HUDEP-2 (cell line): ENCODE measurements at regions not wholly inside any gene's neighbourhood (a gene's known extent, or its start where the extent isn't known, plus 50 kb on each side); places are given as distances from the start of the nearest gene placed in this dataset.

Experiments
- DNase-seq, 76 experiments: peaks; one replicate each; lab custom pipeline; 2025; ENCODE audit not compliant: unreplicated experiment in 76 of 76; lab: John Stamatoyannopoulos, UW

DNA sequence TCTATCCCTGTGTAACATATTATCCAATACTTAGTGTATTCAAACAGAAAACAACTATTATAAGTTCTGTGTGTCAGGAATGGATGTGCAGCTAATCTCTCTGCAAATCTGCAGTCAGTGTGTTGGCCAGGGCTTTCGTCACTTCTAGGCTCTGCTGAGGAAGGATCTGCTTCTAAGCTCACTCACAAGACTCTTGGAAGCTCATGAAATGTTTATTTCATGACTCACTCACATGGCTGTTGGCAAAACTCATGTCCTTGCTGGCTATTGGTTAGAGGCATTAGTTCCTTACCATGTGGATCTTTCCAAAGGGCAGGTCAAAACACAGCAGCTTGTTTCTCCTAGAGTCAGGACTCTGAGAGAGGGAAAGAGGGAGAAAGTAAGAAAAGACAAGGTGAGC is 367.4 kb upstream of the SMARCA2 start:
- no peak for DNase-seq

GRCh38 chr9:1653282-1653681 is 361.9 kb upstream of the SMARCA2 start:
- DNase-seq, result no peak

- DNase-seq, result no peak
These were observed 356.3 kb upstream of the SMARCA2 start for GRCh38 chr9:1658661-1659362.

GRCh38 chr9:1659363-1659690 is 355.8 kb upstream of the SMARCA2 start:
- no peak for DNase-seq

- DNase-seq, result no peak
These were observed 346.7 kb upstream of the SMARCA2 start for GRCh38 chr9:1668441-1668840.

GRCh38 chr9:1673300-1673699 is 341.8 kb upstream of the SMARCA2 start:
- no peak for DNase-seq

- no peak for DNase-seq
These were observed 338.4 kb upstream of the SMARCA2 start for GRCh38 chr9:1676771-1677170.

DNA sequence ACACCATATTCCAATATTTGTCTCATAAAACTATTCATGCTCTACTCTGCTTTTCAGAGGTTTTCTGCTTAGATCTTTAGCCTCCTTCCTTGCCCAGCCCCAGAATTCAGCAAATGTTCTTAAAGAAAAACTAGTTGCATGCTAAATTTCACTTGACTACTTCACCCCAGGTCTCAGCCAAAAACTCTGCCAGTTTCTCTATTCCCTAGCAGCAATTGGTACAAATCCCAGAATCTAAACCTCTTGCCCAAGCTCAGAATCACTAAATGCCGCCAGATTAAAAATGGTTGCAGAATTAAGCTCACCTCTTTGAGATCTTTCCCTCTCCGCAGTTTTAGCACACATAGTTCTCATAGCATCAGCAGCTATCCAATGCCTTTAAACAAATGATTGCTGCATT is 331.2 kb upstream of the SMARCA2 start:
- DNase-seq, result no peak

DNA sequence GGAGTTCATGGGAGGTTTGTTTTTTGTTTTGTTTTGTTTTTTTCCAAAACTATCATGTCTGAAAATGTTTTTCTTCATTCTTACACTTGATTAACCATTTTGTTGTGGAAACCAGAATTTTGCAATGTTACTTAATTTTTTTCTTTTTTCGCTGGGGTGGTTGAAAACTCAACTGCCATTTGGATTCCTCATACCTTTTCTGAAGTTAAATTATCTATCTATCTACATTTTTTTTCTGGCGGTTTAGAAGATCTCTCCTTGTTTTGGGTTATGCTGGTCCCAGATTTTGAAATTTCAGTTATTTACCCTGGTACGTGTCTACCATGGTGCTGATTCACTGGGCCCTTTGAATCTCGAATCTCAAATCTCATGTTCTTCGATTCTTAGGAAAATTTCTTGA is 316.2 kb upstream of the SMARCA2 start:
- DNase-seq, result no peak

DNA sequence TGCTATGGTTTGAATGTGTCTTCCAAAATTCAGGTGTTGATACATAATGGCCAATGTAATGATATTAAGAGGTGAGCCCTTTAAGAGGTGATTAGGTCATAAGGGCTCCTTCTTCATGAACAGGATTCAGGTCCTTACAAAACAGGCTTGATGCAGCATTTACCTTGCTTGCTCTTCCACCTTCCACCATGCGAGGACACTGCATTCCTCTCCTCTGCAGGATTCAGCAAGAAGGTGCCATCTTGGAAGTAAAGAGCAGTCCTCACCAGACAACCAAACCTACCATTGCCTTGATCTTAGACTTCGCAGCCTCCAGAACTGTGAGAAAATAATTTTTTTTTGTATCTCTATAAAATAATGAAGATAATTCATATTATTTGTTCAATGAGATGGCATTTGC is 314.0 kb upstream of the SMARCA2 start:
- no peak for DNase-seq

DNA sequence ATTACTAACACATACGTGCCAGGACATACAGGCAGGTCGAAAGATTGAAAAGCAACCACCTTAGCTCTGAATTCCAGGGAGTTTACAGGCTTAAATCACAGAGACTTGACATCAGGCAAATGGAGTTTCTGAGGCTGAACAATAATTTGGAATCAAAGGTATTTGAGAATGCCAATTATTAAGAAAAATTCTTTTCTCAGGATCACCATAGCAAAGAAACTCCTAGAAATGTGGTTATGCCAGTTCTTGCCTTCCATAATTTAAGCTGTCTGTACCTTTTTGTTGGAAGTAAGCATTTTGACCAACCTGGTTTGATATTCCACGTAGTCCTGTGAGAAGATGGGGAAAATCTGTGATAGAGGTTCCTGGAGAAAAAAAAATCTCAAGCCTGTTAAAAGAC is 312.4 kb upstream of the SMARCA2 start:
- DNase-seq, result no peak

DNA sequence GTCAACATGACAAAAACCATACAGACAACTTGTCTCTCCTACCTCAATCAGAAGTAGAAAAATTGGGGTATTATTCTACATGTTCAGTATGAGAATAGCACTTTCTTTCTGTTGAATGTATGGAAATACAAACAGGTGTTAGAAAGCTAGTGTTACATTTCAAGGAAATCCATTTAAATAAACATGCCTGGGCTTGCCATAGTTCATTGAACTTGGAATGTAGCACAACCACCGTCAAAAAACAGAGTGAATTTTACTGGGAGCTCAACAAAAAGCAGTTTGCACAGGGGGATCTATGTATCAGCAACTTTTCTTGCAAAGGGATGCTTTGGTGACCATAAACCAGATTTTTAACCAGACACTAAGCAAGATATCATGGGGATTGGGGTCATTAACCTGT is 307.9 kb upstream of the SMARCA2 start:
- DNase-seq, result no peak

- no peak for DNase-seq
These were observed 306.9 kb upstream of the SMARCA2 start for GRCh38 chr9:1708219-1708618.

DNA sequence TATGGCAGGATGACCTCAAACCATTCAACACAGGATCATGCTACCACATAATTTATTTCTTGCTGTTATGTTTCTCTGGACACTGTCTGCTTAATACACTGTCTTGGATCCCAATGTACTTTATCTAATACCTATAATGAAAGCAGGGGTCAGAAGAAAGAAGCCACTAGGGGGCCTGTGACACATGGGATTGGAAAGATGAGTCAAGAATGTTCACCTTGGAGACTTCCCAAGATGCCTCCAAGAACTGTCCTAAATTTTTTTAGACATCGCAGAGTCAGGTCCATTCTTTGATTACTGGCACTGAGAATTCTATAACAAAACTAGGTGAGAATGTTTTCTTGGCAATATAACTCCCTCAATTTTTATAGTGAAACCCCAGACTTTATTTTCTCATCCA is 305.8 kb upstream of the SMARCA2 start:
- DNase-seq, result peak in 5 of 76 experiments; percentile 1 to 17 (median 9)

DNA sequence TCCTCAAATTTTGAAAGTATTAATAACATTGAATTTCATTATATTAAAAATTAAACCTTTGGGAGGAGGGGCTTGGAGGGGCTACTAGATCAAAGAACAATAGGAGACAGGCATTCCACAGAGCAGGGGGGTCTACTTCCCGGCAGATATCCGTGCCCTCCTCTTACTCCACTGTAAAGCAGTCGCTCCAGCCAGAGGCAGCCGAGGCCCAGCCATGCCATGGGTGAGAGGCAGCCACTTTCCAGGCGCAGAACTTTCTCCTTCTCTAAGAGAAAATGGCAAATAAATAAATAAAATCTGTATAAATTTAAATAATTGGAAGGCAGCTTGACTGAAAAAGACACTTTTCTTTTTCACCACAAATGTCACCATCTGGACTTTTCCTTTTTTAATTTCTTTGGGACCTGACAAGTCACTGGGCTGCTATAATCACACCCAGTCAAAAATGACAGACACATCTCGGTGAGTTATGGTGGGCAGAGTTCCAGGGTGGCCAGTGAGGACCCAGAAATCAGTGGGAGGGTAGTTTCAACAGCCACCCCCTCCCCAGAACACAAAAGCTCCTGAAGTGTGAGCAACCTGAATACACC is 302.2 kb upstream of the SMARCA2 start:
- DNase-seq, result no peak

DNA sequence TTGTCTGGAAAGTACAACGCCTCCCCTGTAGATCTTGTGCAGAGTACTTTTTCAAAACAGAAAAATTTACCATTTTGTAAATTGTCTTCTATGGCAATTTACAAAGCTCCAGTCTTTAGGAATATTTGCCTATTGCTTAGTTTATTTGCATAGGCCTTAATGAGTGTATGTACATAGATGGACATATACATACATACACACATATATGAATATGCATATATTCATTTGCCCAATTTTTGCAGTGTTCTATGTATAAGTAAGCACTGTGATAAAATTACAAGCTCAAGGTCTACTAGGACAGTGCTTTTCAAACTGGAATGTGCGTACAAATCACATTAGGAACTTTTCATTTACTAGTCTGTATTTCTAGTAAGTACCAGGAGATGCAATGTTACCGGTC is 301.3 kb upstream of the SMARCA2 start:
- no peak for DNase-seq

- DNase-seq, result no peak
These were observed 297.3 kb upstream of the SMARCA2 start for GRCh38 chr9:1717882-1718281.

DNA sequence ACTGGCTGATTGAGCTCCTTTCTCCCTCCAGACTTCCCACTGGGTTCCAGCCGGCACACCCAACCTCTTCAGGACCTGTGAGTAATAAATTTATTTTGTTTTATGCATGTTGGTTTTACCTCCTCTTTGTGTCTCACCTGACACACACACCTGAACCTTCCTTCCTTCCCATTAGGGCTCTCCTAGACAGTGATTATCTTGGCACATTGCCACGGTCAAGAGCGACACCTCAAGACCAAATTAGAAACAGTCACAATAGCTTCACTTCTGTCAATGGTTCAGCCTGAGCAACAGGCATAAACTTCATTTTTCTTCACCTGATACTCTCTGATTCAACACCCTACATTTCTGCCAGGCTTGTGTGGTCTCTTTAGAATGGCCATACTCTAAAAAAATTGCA is 296.3 kb upstream of the SMARCA2 start:
- DNase-seq, result no peak

GRCh38 chr9:1721196-1721595 is 294.0 kb upstream of the SMARCA2 start:
- DNase-seq, result no peak

GRCh38 chr9:1722404-1722803 is 292.7 kb upstream of the SMARCA2 start:
- DNase-seq, result peak in 1 of 76 experiments; percentile 12

GRCh38 chr9:1723522-1724015 is 291.6 kb upstream of the SMARCA2 start:
- DNase-seq, result no peak

GRCh38 chr9:1726993-1727759 is 288.0 kb upstream of the SMARCA2 start:
- DNase-seq, result no peak
